Cardiac fibroblast (primary cell): ENCODE measurements at regions not wholly inside any gene's neighbourhood (a gene's known extent, or its start where the extent isn't known, plus 50 kb on each side); places are given as distances from the start of the nearest gene placed in this dataset.

Experiments
- DNase-seq, 2 donors: peaks; one replicate each; pipeline versions ENCODE4 v3.0.0 to v3.0.0-alpha.2; 2010; ENCODE audit warnings: low read depth in 2 of 2
- H3K4me3 ChIP-seq, 2 donors: replicated peaks in 1 of 2; 1 replicate in 1 of 2; 2 replicates in 1 of 2; pipeline ENCODE4 v1.5.1; 2011; ENCODE audit warnings: low read depth in 2 of 2, low read length in 2 of 2, mild to moderate bottlenecking in 2 of 2, moderate library complexity in 1 of 2
- CTCF ChIP-seq: IDR thresholded peaks from one replicate; pipeline ENCODE4 v1.5.1; 2011; ENCODE audit warnings: low read depth, mild to moderate bottlenecking, low read length, inconsistent platforms

DNA sequence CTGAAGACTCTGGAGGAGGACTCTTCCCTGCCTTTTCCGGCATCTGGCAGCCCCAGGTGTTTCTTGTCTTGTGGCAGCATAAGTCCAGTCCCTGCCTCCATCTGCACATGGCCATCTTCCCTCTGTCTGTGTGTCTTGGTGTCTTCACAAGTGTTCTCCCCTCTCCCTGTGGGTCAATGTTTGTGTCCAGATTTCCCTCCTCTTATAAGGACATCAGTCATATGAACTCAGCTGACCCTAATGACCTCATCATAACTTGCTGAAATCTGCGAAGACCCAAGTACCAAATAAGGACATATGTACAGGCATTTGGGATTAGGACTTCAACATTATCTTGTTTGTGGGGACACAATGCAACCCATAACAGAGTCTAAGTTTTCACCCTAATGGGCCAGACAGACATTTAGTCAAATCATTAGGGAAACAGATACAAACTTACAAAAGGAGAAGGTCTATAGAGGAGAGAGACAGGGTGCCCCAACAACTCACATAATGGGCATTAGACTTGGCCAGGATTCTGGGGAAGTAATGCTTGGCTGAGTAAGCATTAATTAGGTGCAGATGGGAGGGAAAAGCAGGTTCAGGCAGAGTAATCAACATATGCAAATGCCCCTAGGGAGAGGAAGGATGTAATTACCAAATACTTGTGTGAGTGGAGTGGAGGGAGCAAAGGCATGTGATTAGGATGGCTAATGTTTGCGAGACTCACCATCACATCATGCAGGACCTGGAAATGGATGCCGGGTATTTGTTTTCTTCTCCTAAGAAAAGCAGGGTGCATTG lies 372.8 kb upstream of the TBL1XR1 start:
- peak in 1 of 2 donors; percentile 25 for DNase-seq
- TF ChIP-seq CTCF: no peak
- H3K4me3 ChIP-seq: no peak overlapping the region

- H3K4me3 ChIP-seq: no peak overlapping the region
- TF ChIP-seq CTCF: no peak
- DNase-seq: no peak
These were observed 374.1 kb upstream of the TBL1XR1 start for GRCh38 chr3:177571271-177571943.

DNA sequence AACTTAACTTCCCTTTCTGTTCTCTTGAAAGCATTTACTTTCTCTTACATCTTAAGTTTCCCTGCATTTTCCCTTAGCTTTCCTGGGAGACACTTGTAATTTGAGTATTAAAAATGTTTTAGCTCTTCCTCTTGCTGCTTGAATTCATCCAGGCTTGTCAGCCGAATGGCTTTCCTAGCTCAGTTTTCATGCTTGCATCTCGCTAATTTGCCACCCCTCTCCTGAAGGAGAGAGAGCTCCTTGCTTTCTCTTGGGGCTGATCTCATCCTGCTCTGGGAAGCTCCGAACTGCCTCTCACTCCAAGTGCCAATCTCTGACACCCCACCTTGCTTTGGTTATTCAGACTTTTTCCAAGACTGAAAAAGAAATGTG lies 374.6 kb upstream of the TBL1XR1 start:
- no peak overlapping the region for H3K4me3 ChIP-seq
- TF ChIP-seq CTCF: no peak
- DNase-seq: no peak

- TF ChIP-seq CTCF: no peak
- DNase-seq: peak; percentile 72 to 96
- H3K4me3 ChIP-seq: no peak overlapping the region
These were observed 377.1 kb upstream of the TBL1XR1 start for GRCh38 chr3:177574222-177574856.

DNA sequence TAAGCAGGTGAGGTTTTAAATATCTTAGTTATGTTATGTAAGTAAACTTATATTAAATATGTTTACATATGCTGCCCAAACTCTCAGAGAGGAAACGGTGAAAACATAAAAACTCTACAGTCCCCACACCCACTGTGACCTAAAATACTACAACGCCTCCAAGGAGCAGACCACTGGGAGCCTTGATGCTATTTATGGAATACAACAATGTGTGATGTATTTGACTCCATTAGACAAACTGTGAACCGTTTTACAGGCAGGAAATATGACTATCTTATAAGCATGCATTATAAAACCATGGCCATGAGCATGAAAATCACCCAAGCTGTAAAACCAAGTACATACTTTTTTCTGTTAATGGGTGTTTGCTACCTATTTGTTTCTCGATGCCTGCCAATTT lies 379.5 kb upstream of the TBL1XR1 start:
- DNase-seq: no peak
- no peak for TF ChIP-seq CTCF

DNA sequence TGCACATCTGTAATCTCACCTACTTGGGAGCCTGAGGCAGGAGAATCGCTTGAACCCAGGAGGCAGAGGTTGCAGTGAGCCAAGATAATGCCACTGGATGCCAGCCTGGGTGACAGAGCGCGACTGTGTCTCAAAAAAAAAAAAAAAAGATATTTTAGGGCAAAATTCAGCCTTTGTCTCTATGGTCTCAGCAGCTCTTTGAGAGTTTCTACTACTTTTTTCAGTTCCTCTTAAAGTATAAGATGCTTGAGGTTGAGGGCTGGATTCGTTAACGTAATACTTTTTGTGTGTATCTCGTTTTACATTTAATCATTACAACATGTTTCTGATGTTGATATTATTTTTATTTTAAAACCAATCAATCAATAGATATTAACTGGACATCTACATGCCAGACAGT lies 381.2 kb upstream of the TBL1XR1 start:
- no peak for DNase-seq
- no peak overlapping the region for H3K4me3 ChIP-seq
- no peak for TF ChIP-seq CTCF

More for the DNA sequence above, 379.5 kb upstream of the TBL1XR1 start:
- no peak overlapping the region for H3K4me3 ChIP-seq
